ENCODE measurements at regions not wholly inside any gene's neighbourhood (a gene's known extent, or its start where the extent isn't known, plus 50 kb on each side); places are given as distances from the start of the nearest gene placed in this dataset.

DNA sequence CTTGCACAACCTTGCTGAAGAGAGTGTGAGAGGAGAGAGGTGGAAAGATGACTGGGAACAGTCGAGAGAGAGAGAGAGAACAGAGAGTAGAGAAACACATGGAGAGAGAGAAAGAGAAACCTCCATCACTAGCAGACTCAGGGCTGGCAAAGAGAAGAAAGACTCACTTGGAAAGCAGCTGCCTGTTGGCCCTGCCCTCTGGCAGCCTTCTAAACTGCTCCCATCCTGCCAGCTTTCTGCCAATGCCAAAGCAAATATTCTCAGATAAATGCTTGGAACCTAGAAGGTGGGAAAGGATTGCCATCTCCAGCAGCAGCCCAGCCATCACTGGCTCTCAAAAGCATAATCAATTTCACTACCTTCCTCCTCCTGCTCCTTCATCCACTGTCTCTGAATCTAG lies 107.9 kb upstream of the WSCD2 start:
- no peaks in the 10 kb centered on the region for H3K4me1 ChIP-seq (ENCODE audit: control insufficient read depth in 3 of 3, insufficient read depth in 2 of 3, low read depth in 1 of 3, low read length in 2 of 3)
- no peak overlapping the region for H3K4me3 ChIP-seq (ENCODE audit: low read depth in 1 of 3, low read length in 3 of 3)
- H3K9me3 ChIP-seq (ENCODE audit: control insufficient read depth in 2 of 2, insufficient read depth in 1 of 2, low read depth in 1 of 2, low read length in 1 of 2): no peaks in the 10 kb centered on the region
- DNase-seq (no peak), FAIRE-seq (no peak)
- no peaks in the 10 kb centered on the region for H3K27me3 ChIP-seq (ENCODE audit: control insufficient read depth in 3 of 3, insufficient read depth in 3 of 3, low read length in 3 of 3)
- H3K27ac ChIP-seq (ENCODE audit: low read depth in 1 of 3, low read length in 2 of 3): no peak overlapping the region
- WGBS, 3 donors: 23 to 66% (median 25%) methylated on average over 1 of the region's 1 CpG
- H3K36me3 ChIP-seq (ENCODE audit: control insufficient read depth in 3 of 3, insufficient read depth in 2 of 3, low read depth in 1 of 3, low read length in 3 of 3): no peaks in the 10 kb centered on the region

DNA sequence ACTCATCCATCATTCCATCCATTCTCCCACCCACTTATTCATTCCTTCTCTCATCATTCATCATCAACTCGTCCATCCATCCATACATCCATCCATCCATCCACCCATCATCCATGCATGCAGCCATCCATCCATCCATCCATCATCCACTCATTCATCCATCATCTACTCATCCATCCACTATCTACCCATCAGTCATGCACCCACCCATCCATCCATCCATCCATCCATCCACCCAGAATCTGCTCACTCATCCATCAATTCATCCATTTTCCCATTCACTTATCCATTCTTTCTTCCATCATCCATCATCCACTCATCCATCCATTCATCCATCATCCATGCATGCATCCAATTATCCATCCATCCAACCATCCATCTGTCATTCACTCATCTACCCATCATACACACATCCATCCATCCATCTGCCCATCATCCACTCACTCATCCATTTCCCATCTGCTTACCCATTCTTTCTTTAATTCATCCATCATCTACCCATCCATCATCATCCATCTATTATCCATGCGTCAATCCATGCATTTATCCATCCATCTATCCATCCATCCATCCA lies 107.1 kb upstream of the WSCD2 start:
- Histone ChIP-seq H3K27ac (ENCODE audit: low read depth in 1 of 3, low read length in 2 of 3) (no peak overlapping the region), H3K36me3 (ENCODE audit: control insufficient read depth in 3 of 3, insufficient read depth in 2 of 3, low read depth in 1 of 3, low read length in 3 of 3) (no peaks in the 10 kb centered on the region), H3K4me3 (ENCODE audit: low read depth in 1 of 3, low read length in 3 of 3) (no peak overlapping the region), H3K9me3 (ENCODE audit: control insufficient read depth in 2 of 2, insufficient read depth in 1 of 2, low read depth in 1 of 2, low read length in 1 of 2) (no peaks in the 10 kb centered on the region), H3K27me3 (ENCODE audit: control insufficient read depth in 3 of 3, insufficient read depth in 3 of 3, low read length in 3 of 3) (no peaks in the 10 kb centered on the region), H3K4me1 (ENCODE audit: control insufficient read depth in 3 of 3, insufficient read depth in 2 of 3, low read depth in 1 of 3, low read length in 2 of 3) (no peaks in the 10 kb centered on the region)
- no peak for DNase-seq
- 73 to 81% (median 75%) methylated on average over 2 of the region's 2 CpGs for WGBS, 3 donors
- no peak for FAIRE-seq

DNA sequence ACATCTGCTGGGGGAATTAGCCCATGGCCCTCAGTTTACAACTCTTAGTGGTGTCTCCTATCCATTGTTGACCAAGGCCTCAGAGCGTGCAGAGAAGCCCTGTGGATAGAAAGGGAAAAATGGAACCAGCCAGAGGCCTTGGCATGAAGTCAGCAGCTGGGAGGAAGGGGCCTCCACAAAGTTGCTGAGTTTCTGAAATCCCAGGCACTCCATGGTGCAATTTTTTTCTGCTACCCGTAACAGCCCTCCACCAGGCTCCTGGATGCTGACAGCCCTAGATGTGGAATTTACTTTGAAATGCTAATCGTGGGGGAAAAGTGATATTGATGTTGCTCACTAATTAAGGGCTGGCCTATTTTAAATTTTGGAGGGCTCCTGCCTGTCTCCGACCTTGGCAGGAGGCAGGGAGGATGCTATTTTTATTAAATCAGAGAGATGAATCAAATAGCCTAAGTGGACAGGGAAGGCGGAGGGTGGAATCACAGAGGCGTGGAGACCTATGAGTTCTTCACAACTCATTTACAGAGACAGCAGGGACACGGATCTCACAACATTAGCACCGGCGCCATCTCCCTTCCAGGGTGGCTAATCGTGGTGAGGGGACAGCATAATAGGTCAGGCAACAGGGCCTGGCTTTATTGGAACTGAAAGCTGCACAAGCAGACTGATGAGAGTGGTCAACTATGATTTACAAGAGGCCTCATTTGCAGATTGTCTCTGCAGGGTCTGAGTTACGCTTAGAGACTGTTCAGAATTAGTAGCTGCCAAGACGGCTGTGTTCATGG lies 99.8 kb upstream of the WSCD2 start:
- Histone ChIP-seq H3K4me3 (ENCODE audit: low read depth in 1 of 3, low read length in 3 of 3) (no peak overlapping the region), H3K27ac (ENCODE audit: low read depth in 1 of 3, low read length in 2 of 3) (no peak overlapping the region), H3K27me3 (ENCODE audit: control insufficient read depth in 3 of 3, insufficient read depth in 3 of 3, low read length in 3 of 3) (no peaks in the 10 kb centered on the region), H3K4me1 (ENCODE audit: control insufficient read depth in 3 of 3, insufficient read depth in 2 of 3, low read depth in 1 of 3, low read length in 2 of 3) (no peaks in the 10 kb centered on the region), H3K9me3 (ENCODE audit: control insufficient read depth in 2 of 2, insufficient read depth in 1 of 2, low read depth in 1 of 2, low read length in 1 of 2) (no peaks in the 10 kb centered on the region), H3K36me3 (ENCODE audit: control insufficient read depth in 3 of 3, insufficient read depth in 2 of 3, low read depth in 1 of 3, low read length in 3 of 3) (no peaks in the 10 kb centered on the region)
- WGBS, 3 donors: 47 to 59% (median 59%) methylated on average over 12 of the region's 12 CpGs
- DNase-seq (no peak), FAIRE-seq (no peak)

DNA sequence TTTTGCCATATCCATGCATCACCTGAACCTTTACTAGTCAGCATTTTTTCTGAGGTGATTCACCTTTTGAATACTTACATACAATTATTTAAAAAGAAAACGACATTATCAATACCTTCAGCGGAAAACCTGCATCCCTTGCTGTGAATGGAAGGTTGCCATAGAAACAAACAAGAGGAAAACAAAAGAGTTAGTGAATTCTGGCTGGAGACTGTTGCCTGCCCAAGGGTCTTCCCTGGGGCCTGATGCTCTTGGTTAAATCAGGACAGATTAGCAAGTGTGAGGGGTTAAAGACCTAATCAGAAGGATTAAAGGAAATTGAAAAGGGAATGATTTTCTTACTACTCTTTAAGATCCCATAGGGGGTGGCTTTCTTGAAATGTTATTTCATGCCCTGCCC lies 96.0 kb upstream of the WSCD2 start:
- Histone ChIP-seq H3K27ac (ENCODE audit: low read depth in 1 of 3, low read length in 2 of 3) (no peak overlapping the region), H3K4me1 (ENCODE audit: control insufficient read depth in 3 of 3, insufficient read depth in 2 of 3, low read depth in 1 of 3, low read length in 2 of 3) (no peaks in the 10 kb centered on the region), H3K36me3 (ENCODE audit: control insufficient read depth in 3 of 3, insufficient read depth in 2 of 3, low read depth in 1 of 3, low read length in 3 of 3) (no peaks in the 10 kb centered on the region), H3K9me3 (ENCODE audit: control insufficient read depth in 2 of 2, insufficient read depth in 1 of 2, low read depth in 1 of 2, low read length in 1 of 2) (no peaks in the 10 kb centered on the region), H3K4me3 (ENCODE audit: low read depth in 1 of 3, low read length in 3 of 3) (no peak overlapping the region), H3K27me3 (ENCODE audit: control insufficient read depth in 3 of 3, insufficient read depth in 3 of 3, low read length in 3 of 3) (no peaks in the 10 kb centered on the region)
- DNase-seq: no peak
- 29 to 51% (median 46%) methylated on average over 2 of the region's 2 CpGs for WGBS, 3 donors
- FAIRE-seq: no peak

DNA sequence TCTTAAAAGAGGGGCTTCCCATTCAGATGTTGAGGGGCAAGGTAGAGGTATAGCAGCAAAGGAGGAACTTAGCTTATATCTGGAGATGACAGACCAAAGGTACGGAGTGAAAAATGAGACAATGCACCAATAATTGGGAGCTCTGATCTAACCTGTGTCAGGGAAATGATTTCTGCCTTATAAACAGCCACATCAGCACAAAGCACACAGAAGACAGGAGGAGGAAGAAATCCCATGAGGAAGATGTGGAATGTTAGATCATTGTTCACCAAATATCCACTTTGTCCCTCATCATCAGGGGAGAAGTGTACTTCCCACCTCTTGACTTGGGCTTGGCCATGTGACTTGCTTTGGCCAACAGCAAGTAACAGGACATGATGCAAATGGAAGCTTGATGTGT lies 93.7 kb upstream of the WSCD2 start:
- no peak overlapping the region for H3K4me3 ChIP-seq (ENCODE audit: low read depth in 1 of 3, low read length in 3 of 3)
- H3K36me3 ChIP-seq (ENCODE audit: control insufficient read depth in 3 of 3, insufficient read depth in 2 of 3, low read depth in 1 of 3, low read length in 3 of 3): no peaks in the 10 kb centered on the region
- no peak overlapping the region for H3K27ac ChIP-seq (ENCODE audit: low read depth in 1 of 3, low read length in 2 of 3)
- DNase-seq (no peak), FAIRE-seq (no peak)
- no peaks in the 10 kb centered on the region for H3K27me3 ChIP-seq (ENCODE audit: control insufficient read depth in 3 of 3, insufficient read depth in 3 of 3, low read length in 3 of 3)
- no peaks in the 10 kb centered on the region for H3K4me1 ChIP-seq (ENCODE audit: control insufficient read depth in 3 of 3, insufficient read depth in 2 of 3, low read depth in 1 of 3, low read length in 2 of 3)
- H3K9me3 ChIP-seq (ENCODE audit: control insufficient read depth in 2 of 2, insufficient read depth in 1 of 2, low read depth in 1 of 2, low read length in 1 of 2): no peaks in the 10 kb centered on the region
- WGBS, 3 donors: 83 to 98% (median 91%) methylated on average over 1 of the region's 1 CpG

DNA sequence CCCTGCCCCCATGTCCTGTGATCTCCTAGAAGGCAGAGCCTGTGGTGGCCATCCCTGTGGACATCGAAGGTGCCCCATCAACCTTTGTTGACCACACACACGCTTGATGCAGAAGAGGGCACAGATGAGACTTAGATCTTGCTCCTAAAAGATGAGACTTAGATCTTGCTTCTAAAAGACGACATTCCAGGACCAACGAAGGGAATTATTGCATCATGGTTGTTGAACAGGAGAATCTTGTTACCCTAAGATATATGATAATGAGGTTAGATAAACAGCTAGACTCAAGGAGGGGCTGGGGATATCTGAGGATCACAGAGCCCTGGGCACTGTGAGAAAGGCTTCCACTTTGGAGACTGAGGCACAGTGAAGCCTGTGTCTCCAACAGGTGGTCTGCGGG lies 91.1 kb upstream of the WSCD2 start:
- no peaks in the 10 kb centered on the region for H3K27me3 ChIP-seq (ENCODE audit: control insufficient read depth in 3 of 3, insufficient read depth in 3 of 3, low read length in 3 of 3)
- FAIRE-seq: no peak
- no peaks in the 10 kb centered on the region for H3K4me1 ChIP-seq (ENCODE audit: control insufficient read depth in 3 of 3, insufficient read depth in 2 of 3, low read depth in 1 of 3, low read length in 2 of 3)
- H3K9me3 ChIP-seq (ENCODE audit: control insufficient read depth in 2 of 2, insufficient read depth in 1 of 2, low read depth in 1 of 2, low read length in 1 of 2): no peaks in the 10 kb centered on the region
- no peak overlapping the region for H3K27ac ChIP-seq (ENCODE audit: low read depth in 1 of 3, low read length in 2 of 3)
- no peaks in the 10 kb centered on the region for H3K36me3 ChIP-seq (ENCODE audit: control insufficient read depth in 3 of 3, insufficient read depth in 2 of 3, low read depth in 1 of 3, low read length in 3 of 3)
- no peak overlapping the region for H3K4me3 ChIP-seq (ENCODE audit: low read depth in 1 of 3, low read length in 3 of 3)
- 77 to 88% (median 86%) methylated on average over 5 of the region's 5 CpGs for WGBS, 3 donors
- DNase-seq: no peak

DNA sequence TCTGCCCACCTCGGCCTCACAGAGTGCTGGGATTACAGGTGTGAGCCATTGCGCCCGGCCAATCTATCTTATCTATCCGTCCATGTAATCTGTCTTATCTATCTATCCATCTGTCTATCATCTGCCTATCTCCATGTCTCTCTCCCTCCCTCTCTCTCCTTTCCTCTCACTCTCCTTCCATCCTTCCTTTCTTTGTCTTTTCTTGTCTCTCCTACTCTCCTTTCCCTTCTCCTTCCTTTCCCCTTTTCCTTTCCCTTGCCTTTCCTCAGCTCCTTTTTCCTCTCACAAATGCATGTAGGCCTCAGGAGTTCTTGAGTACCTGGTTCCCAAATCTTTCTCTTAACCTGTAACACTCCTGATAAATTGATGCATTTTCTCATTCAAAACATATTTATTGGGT lies 89.3 kb upstream of the WSCD2 start:
- DNase-seq: no peak
- 66 to 80% (median 72%) methylated on average over 4 of the region's 4 CpGs for WGBS, 3 donors
- Histone ChIP-seq H3K27ac (ENCODE audit: low read depth in 1 of 3, low read length in 2 of 3) (no peak overlapping the region), H3K4me3 (ENCODE audit: low read depth in 1 of 3, low read length in 3 of 3) (no peak overlapping the region), H3K36me3 (ENCODE audit: control insufficient read depth in 3 of 3, insufficient read depth in 2 of 3, low read depth in 1 of 3, low read length in 3 of 3) (no peaks in the 10 kb centered on the region), H3K27me3 (ENCODE audit: control insufficient read depth in 3 of 3, insufficient read depth in 3 of 3, low read length in 3 of 3) (no peaks in the 10 kb centered on the region), H3K9me3 (ENCODE audit: control insufficient read depth in 2 of 2, insufficient read depth in 1 of 2, low read depth in 1 of 2, low read length in 1 of 2) (no peaks in the 10 kb centered on the region), H3K4me1 (ENCODE audit: control insufficient read depth in 3 of 3, insufficient read depth in 2 of 3, low read depth in 1 of 3, low read length in 2 of 3) (no peaks in the 10 kb centered on the region)
- FAIRE-seq: no peak

DNA sequence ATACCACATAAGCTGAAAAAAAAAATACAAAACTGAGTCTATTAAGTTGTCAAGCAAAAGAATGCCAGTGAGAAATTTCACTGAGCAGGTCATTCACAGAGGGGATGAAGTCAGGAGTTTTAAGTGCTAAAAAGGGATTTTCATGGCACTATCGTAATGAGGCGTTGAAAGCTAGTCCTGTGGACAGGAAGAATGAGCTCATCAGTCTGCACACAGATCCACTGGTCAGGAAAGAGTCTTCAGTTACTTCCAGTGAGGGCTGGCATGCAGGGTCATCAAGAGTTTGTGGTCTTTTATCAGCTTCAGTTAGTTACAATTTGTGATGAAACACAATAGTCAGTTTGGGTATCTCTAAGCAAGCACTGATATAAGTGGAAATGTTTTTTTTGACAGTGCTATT lies 88.1 kb upstream of the WSCD2 start:
- FAIRE-seq (no peak), DNase-seq (no peak)
- peaks cover 0 to 4% (median 0%) of the 10 kb centered on the region in 3 donors for H3K27me3 ChIP-seq (ENCODE audit: control insufficient read depth in 3 of 3, insufficient read depth in 3 of 3, low read length in 3 of 3)
- H3K27ac ChIP-seq (ENCODE audit: low read depth in 1 of 3, low read length in 2 of 3): no peak overlapping the region
- H3K4me1 ChIP-seq (ENCODE audit: control insufficient read depth in 3 of 3, insufficient read depth in 2 of 3, low read depth in 1 of 3, low read length in 2 of 3): no peaks in the 10 kb centered on the region
- no peak overlapping the region for H3K4me3 ChIP-seq (ENCODE audit: low read depth in 1 of 3, low read length in 3 of 3)
- H3K36me3 ChIP-seq (ENCODE audit: control insufficient read depth in 3 of 3, insufficient read depth in 2 of 3, low read depth in 1 of 3, low read length in 3 of 3): no peaks in the 10 kb centered on the region
- WGBS, 3 donors: 56 to 75% (median 74%) methylated on average over 2 of the region's 2 CpGs
- no peaks in the 10 kb centered on the region for H3K9me3 ChIP-seq (ENCODE audit: control insufficient read depth in 2 of 2, insufficient read depth in 1 of 2, low read depth in 1 of 2, low read length in 1 of 2)

DNA sequence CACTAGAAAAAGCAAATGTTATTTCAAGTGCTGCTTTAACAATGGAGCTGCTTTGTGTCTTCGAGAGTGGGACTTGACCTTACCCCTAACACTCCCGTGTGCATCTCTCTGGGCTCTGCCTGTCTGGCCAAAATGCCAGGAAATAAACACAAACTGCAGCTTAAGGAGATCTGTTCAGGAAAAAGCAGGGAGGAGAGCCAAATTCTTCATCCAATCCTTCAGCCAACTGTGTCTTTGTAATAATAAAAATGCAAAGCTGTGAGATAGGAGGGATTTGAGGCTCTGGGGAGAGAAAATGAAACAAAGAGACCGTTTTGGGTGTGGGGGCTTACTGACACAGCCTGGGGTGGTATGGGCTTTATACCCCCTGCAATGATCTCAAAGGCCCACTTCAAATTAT lies 85.8 kb upstream of the WSCD2 start:
- Histone ChIP-seq H3K36me3 (ENCODE audit: control insufficient read depth in 3 of 3, insufficient read depth in 2 of 3, low read depth in 1 of 3, low read length in 3 of 3) (no peaks in the 10 kb centered on the region), H3K27ac (ENCODE audit: low read depth in 1 of 3, low read length in 2 of 3) (no peak overlapping the region), H3K4me3 (ENCODE audit: low read depth in 1 of 3, low read length in 3 of 3) (no peak overlapping the region), H3K27me3 (ENCODE audit: control insufficient read depth in 3 of 3, insufficient read depth in 3 of 3, low read length in 3 of 3) (peaks cover 0 to 4% (median 0%) of the 10 kb centered on the region in 3 donors), H3K4me1 (ENCODE audit: control insufficient read depth in 3 of 3, insufficient read depth in 2 of 3, low read depth in 1 of 3, low read length in 2 of 3) (no peaks in the 10 kb centered on the region), H3K9me3 (ENCODE audit: control insufficient read depth in 2 of 2, insufficient read depth in 1 of 2, low read depth in 1 of 2, low read length in 1 of 2) (no peaks in the 10 kb centered on the region)
- 26 to 32% (median 29%) methylated on average over 3 of the region's 3 CpGs for WGBS, 3 donors
- FAIRE-seq (no peak), DNase-seq (no peak)

Measured in small intestine (tissue), 7 donors.